ENCODE measurements at regions not wholly inside any gene's neighbourhood (a gene's known extent, or its start where the extent isn't known, plus 50 kb on each side); places are given as distances from the start of the nearest gene placed in this dataset.
"Not testable (repeated sequence)": the region's sequence is repeated elsewhere in the genome, so short reads cannot be mapped to it uniquely, and the experiment has no call there.

- Mint-ChIP-seq H3K27ac (no peak overlapping the region), H3K4me3 (no peak overlapping the region), H3K9me3 (peaks cover 0 to 24% (median 4%) of the 10 kb centered on the region in 9 donors), H3K36me3 (peaks cover 0 to 2% (median 0%) of the 10 kb centered on the region in 3 donors), H3K27me3 (peaks cover 0 to 2% (median 0%) of the 10 kb centered on the region in 5 donors), H3K4me1 (no peaks in the 10 kb centered on the region)
- ATAC-seq (no peak), DNase-seq (no peak)
- POLR2A ChIA-PET, result no interaction called here
Observed at GRCh38 chr18:1296237-1296636, 391.6 kb downstream of the ADCYAP1 start.

DNA sequence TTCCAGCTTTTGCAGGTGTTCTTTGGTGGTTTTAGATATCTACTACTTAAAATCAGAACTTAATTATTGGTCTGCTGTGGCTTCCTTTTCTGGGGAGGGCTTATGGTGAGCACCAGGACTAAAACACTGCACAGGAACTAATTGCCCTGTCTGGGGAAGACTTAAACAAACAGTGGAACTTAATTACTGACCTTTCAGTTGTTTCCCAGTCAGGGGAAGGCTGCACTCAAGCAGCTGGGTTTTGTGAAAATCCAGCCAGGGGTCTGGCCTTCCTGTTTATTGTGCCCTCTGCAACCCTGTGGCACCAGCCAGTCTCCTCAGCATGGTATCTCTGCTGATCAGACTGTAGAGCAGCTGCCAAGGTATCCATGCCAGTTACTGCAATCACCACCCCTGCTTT, 398.2 kb downstream of the ADCYAP1 start:
- no peak for DNase-seq
- no peaks in the 10 kb centered on the region for H3K4me1 Mint-ChIP-seq
- no peak overlapping the region for H3K27ac Mint-ChIP-seq
- H3K36me3 Mint-ChIP-seq, result peaks cover 0 to 4% (median 0%) of the 10 kb centered on the region in 3 donors
- ATAC-seq, result no peak
- POLR2A ChIA-PET, result no interaction called here
- no peak overlapping the region for H3K4me3 Mint-ChIP-seq
- H3K9me3 Mint-ChIP-seq, result peaks cover 0 to 20% (median 3%) of the 10 kb centered on the region in 9 donors
- H3K27me3 Mint-ChIP-seq, result no peaks in the 10 kb centered on the region

DNA sequence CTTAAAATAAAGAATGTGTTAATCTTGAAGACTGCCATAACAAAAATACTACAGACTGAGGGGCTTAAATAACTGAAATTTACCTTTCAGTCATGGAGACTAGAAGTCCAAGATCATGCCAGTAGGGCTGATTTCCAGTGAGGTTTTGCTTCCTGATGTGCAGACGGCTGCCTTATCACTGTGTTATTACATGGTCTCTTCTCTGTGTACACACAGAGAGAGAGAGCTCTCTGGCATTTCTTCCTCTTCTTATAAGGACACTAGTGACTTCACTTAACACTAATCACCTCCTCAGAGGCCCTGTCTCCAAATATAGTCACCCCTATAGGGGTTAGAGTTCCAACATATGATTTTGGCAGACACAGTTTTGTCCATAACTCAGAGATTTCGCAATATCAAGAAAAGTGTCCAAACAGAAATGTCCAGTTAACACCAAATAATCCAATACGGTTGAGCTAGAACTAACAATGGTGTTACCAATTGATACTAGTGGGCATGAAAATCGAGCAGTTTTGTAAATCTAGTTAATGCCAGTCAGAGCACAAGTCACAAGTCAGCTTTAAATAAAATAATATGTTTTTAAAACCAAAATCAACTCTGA, 399.8 kb downstream of the ADCYAP1 start:
- ATAC-seq, result no peak
- Mint-ChIP-seq H3K4me3 (no peak overlapping the region), H3K9me3 (peaks cover 0 to 31% (median 5%) of the 10 kb centered on the region in 9 donors), H3K4me1 (no peaks in the 10 kb centered on the region), H3K27me3 (no peaks in the 10 kb centered on the region), H3K27ac (no peak overlapping the region), H3K36me3 (peaks cover 0 to 4% (median 0%) of the 10 kb centered on the region in 3 donors)
- no peak for DNase-seq
- POLR2A ChIA-PET, result no interaction called here

DNA sequence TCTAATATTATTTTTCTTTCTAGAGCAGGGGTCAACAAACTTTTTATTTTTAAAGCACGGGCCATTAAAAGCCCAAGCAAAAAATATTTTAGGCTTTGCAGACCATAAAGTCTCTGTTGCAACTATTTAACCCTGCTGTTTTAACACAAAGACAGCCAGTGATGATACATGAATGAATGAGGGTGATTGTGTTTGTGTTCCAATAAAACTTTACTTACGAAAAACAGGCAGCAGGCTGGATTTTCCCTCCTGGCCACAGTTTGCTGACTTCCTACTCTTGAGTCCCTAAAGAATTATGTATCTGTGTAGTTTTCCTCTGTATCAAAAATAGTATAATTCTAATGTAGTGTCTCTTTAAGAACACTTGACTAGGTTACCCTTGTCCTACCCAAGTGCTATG, 402.0 kb downstream of the ADCYAP1 start:
- Mint-ChIP-seq H3K27me3 (no peaks in the 10 kb centered on the region), H3K9me3 (peaks cover 0 to 22% (median 5%) of the 10 kb centered on the region in 9 donors), H3K36me3 (no peaks in the 10 kb centered on the region), H3K4me3 (no peak overlapping the region), H3K4me1 (no peaks in the 10 kb centered on the region), H3K27ac (no peak overlapping the region)
- ATAC-seq (no peak), DNase-seq (no peak)
- POLR2A ChIA-PET, result no interaction called here

DNA sequence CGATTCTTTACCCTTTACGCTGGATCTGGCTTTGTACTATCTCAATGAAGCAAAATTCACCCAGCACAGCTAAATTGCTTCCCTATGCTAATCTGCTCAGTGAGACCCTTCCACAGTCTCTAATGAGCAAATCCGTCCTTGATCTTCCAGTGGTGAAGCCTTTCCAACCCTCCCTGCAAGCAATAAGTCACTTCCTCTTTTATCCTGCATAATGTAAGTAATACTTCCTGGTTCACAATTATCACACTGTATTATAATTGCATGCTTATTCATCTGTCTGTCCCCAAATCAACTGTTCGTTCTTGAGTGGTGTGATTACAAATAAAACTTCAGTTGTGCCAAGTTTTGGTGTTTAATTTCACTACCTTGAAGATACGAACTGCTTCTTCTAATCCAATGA, 404.0 kb downstream of the ADCYAP1 start:
- no peaks in the 10 kb centered on the region for H3K4me1 Mint-ChIP-seq
- no peaks in the 10 kb centered on the region for H3K36me3 Mint-ChIP-seq
- H3K9me3 Mint-ChIP-seq, result peaks cover 0 to 22% (median 5%) of the 10 kb centered on the region in 9 donors
- no peaks in the 10 kb centered on the region for H3K27me3 Mint-ChIP-seq
- ATAC-seq (no peak), DNase-seq (no peak)
- POLR2A ChIA-PET, result no interaction called here
- H3K27ac Mint-ChIP-seq, result no peak overlapping the region
- H3K4me3 Mint-ChIP-seq, result no peak overlapping the region

DNA sequence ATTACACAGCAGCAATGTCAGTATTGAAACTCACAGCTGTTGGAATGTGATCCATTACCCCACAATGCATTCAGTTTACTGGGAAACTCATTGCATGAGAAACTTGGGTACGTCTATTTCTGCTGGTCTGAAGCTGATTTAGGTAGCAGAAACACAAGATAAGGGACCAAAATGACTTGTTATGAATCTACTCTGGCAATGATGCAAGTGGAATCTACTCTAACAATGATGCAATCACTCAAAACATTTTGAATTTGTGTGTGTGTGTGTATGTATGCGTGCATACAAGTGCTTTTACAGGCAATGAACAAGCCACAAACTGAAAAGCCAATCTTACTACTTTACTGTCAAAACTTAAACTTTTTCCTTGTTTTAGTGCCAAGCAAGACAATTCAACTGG, 406.7 kb downstream of the ADCYAP1 start:
- ATAC-seq, result no peak
- H3K4me3 Mint-ChIP-seq, result no peak overlapping the region

DNA sequence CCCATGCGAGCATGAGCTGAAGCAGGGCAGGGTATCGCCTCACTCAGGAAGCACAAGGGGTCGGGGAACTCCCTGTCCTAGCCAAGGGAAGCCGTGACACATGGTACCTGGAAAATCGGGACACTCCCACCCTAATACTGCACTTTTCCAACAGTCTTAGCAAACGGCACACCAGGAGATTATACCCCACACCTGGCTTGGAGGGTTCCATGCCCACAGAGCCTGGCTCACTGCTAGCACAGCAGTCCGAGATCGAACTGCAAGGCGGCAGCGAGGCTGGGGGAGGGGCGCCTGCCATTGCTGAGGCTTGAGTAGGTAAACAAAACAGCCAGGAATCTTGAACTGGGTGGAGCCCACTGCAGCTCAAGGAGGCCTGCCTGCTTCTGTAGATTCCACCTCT, 430.7 kb downstream of the ADCYAP1 start:
- H3K27me3 Mint-ChIP-seq, POLR2A ChIA-PET, ATAC-seq, H3K27ac Mint-ChIP-seq, H3K4me1 Mint-ChIP-seq, DNase-seq, H3K4me3 Mint-ChIP-seq, H3K36me3 Mint-ChIP-seq: not testable (repeated sequence)
- peaks cover 2 to 27% (median 20%) of the 10 kb centered on the region in 9 donors for H3K9me3 Mint-ChIP-seq

More for the DNA sequence above, 406.7 kb downstream of the ADCYAP1 start:
- H3K36me3 Mint-ChIP-seq, result no peaks in the 10 kb centered on the region
- DNase-seq, result no peak
- POLR2A ChIA-PET, result no interaction called here
- no peak overlapping the region for H3K27ac Mint-ChIP-seq
- H3K4me1 Mint-ChIP-seq, result no peaks in the 10 kb centered on the region
- H3K27me3 Mint-ChIP-seq, result no peaks in the 10 kb centered on the region
- H3K9me3 Mint-ChIP-seq, result peaks cover 0 to 22% (median 8%) of the 10 kb centered on the region in 9 donors

GRCh38 chr18:1350931-1351450, 446.3 kb downstream of the ADCYAP1 start:
- POLR2A ChIA-PET, result no interaction called here
- Mint-ChIP-seq H3K4me3 (no peak overlapping the region), H3K27me3 (no peaks in the 10 kb centered on the region), H3K36me3 (no peaks in the 10 kb centered on the region), H3K9me3 (peaks cover 0 to 16% (median 0%) of the 10 kb centered on the region in 9 donors), H3K27ac (no peak overlapping the region), H3K4me1 (no peaks in the 10 kb centered on the region)
- no peak for ATAC-seq
- DNase-seq, result no peak

GRCh38 chr18:1353025-1353424, 448.4 kb downstream of the ADCYAP1 start:
- Mint-ChIP-seq H3K9me3 (peaks cover 0 to 16% (median 0%) of the 10 kb centered on the region in 9 donors), H3K36me3 (no peaks in the 10 kb centered on the region), H3K27me3 (no peaks in the 10 kb centered on the region), H3K27ac (no peak overlapping the region), H3K4me1 (no peaks in the 10 kb centered on the region), H3K4me3 (no peak overlapping the region)
- POLR2A ChIA-PET, result no interaction called here
- DNase-seq (no peak), ATAC-seq (no peak)

- Mint-ChIP-seq H3K4me1 (no peaks in the 10 kb centered on the region), H3K4me3 (no peak overlapping the region), H3K36me3 (no peaks in the 10 kb centered on the region), H3K9me3 (peaks cover 0 to 6% (median 0%) of the 10 kb centered on the region in 9 donors), H3K27me3 (no peaks in the 10 kb centered on the region), H3K27ac (no peak overlapping the region)
- DNase-seq (no peak), ATAC-seq (no peak)
- POLR2A ChIA-PET, result no interaction called here
Observed at GRCh38 chr18:1357724-1358123, 453.1 kb downstream of the ADCYAP1 start.

DNA sequence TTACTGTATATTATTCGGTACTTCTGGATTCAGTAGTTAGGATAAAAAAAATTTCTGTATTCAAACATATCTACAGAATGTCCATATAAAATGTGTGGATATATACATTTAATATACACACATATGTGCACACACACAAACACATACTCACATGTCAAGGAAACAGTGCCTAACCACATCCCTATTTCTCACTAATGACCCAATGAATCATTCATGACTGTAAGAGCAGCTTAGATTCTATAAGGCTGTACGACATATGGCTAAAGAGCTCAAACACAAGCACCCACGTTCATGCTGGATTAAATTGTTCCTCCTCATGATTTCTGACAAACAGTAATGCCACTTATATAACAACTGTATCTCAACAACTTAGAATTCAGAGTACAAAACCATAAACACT, 457.3 kb downstream of the ADCYAP1 start:
- Mint-ChIP-seq H3K27ac (no peak overlapping the region), H3K4me1 (no peaks in the 10 kb centered on the region), H3K36me3 (no peaks in the 10 kb centered on the region), H3K4me3 (no peak overlapping the region), H3K9me3 (peaks cover 0 to 6% (median 0%) of the 10 kb centered on the region in 9 donors), H3K27me3 (no peaks in the 10 kb centered on the region)
- no peak for DNase-seq
- POLR2A ChIA-PET, result no interaction called here
- no peak for ATAC-seq

DNA sequence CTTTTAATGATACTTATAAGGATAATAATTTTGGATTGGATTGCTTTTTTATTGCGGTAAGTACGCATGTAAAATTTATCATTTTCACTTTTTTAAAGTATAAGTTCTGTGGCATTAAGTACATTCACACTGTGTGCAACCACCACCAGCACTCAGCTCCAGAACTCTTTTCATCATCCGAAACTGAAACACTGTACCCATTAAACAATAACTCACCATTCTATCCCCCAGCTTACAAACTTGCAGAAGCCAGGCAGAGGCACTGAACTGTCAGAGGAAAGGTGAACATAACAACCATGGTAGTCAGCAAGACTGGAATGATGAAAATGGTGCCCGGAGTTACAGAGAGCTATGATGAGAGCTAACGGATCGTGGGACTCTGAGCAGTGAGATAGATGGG, 465.9 kb downstream of the ADCYAP1 start:
- POLR2A ChIA-PET, result no interaction called here
- H3K4me3 Mint-ChIP-seq, result no peak overlapping the region
- peaks cover 0 to 5% (median 0%) of the 10 kb centered on the region in 9 donors for H3K9me3 Mint-ChIP-seq
- no peak overlapping the region for H3K27ac Mint-ChIP-seq
- no peaks in the 10 kb centered on the region for H3K36me3 Mint-ChIP-seq
- ATAC-seq (no peak), DNase-seq (no peak)
- H3K27me3 Mint-ChIP-seq, result no peaks in the 10 kb centered on the region
- H3K4me1 Mint-ChIP-seq, result no peaks in the 10 kb centered on the region

GRCh38 chr18:1371724-1372123, 467.1 kb downstream of the ADCYAP1 start:
- no peak overlapping the region for H3K27ac Mint-ChIP-seq
- no peaks in the 10 kb centered on the region for H3K27me3 Mint-ChIP-seq
- no peak for ATAC-seq
- no peak overlapping the region for H3K4me3 Mint-ChIP-seq
- peaks cover 0 to 5% (median 0%) of the 10 kb centered on the region in 9 donors for H3K9me3 Mint-ChIP-seq
- POLR2A ChIA-PET, result no interaction called here
- H3K4me1 Mint-ChIP-seq, result no peaks in the 10 kb centered on the region
- no peaks in the 10 kb centered on the region for H3K36me3 Mint-ChIP-seq
- DNase-seq, result no peak

- Mint-ChIP-seq H3K27me3 (no peaks in the 10 kb centered on the region), H3K27ac (no peak overlapping the region), H3K36me3 (peaks cover 0 to 5% (median 0%) of the 10 kb centered on the region in 3 donors), H3K4me3 (no peak overlapping the region), H3K9me3 (peaks cover 9 to 43% (median 27%) of the 10 kb centered on the region in 9 donors), H3K4me1 (no peaks in the 10 kb centered on the region)
- DNase-seq (no peak), ATAC-seq (no peak)
- POLR2A ChIA-PET, result no interaction called here
Observed at GRCh38 chr18:1383465-1383864, 478.8 kb downstream of the ADCYAP1 start.
